ENCODE measurements at regions not wholly inside any gene's neighbourhood (a gene's known extent, or its start where the extent isn't known, plus 50 kb on each side); places are given as distances from the start of the nearest gene placed in this dataset.

- H3K9me3 ChIP-seq (ENCODE audit: control insufficient read depth in 4 of 4, low read length in 3 of 4): no peaks in the 10 kb centered on the region
- no peak for DNase-seq (ENCODE audit: low spot score)
- 84% methylated on average over 3 of the region's 3 CpGs for WGBS
Observed at GRCh38 chr2:41872646-41873045, 175.2 kb upstream of the PKDCC start.

More at GRCh38 chr2:41872646-41873045, 175.2 kb upstream of the PKDCC start:
- no peak overlapping the region for H3K9ac ChIP-seq (ENCODE audit: low read depth in 1 of 2, low read length in 2 of 2)
- no peaks in the 10 kb centered on the region for H3K4me1 ChIP-seq (ENCODE audit: control insufficient read depth in 4 of 4, insufficient read depth in 4 of 4, low read length in 3 of 4)
- no peaks in the 10 kb centered on the region for H3K36me3 ChIP-seq (ENCODE audit: control insufficient read depth in 4 of 4, insufficient read depth in 3 of 4, low read depth in 1 of 4, low read length in 3 of 4)
- no peak overlapping the region for H3K4me3 ChIP-seq (ENCODE audit: low read depth in 1 of 3, low read length in 3 of 3)
- TF ChIP-seq, protein P1, sequence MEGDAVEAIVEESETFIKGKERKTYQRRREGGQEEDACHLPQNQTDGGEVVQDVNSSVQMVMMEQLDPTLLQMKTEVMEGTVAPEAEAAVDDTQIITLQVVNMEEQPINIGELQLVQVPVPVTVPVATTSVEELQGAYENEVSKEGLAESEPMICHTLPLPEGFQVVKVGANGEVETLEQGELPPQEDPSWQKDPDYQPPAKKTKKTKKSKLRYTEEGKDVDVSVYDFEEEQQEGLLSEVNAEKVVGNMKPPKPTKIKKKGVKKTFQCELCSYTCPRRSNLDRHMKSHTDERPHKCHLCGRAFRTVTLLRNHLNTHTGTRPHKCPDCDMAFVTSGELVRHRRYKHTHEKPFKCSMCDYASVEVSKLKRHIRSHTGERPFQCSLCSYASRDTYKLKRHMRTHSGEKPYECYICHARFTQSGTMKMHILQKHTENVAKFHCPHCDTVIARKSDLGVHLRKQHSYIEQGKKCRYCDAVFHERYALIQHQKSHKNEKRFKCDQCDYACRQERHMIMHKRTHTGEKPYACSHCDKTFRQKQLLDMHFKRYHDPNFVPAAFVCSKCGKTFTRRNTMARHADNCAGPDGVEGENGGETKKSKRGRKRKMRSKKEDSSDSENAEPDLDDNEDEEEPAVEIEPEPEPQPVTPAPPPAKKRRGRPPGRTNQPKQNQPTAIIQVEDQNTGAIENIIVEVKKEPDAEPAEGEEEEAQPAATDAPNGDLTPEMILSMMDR (IDR thresholded peaks at IDR 0.05; ENCODE audit: low read depth, low read length, missing input control): no peak
- no peak for TF ChIP-seq JUND (IDR thresholded peaks at IDR 0.05)
- TF ChIP-seq ATF3 (IDR thresholded peaks at IDR 0.05): no peak
- no peak for TF ChIP-seq REST (IDR thresholded peaks at IDR 0.05)
- TF ChIP-seq EGR1 (IDR thresholded peaks at IDR 0.05; ENCODE audit: low read depth in 2 of 2): no peak
- TF ChIP-seq ZBTB33 (IDR thresholded peaks at IDR 0.05): no peak
- no peak for TF ChIP-seq RXRA (IDR thresholded peaks at IDR 0.05)
- H3K27me3 ChIP-seq (ENCODE audit: control insufficient read depth in 4 of 4, insufficient read depth in 4 of 4, low read length in 3 of 4): no peaks in the 10 kb centered on the region
- no peak overlapping the region for H3K27ac ChIP-seq (ENCODE audit: low read depth in 1 of 2, low read length in 2 of 2)
